SK-N-SH treated with all-trans-retinoic acid at 6 μM for 48 hours (cell line): ENCODE measurements at regions not wholly inside any gene's neighbourhood (a gene's known extent, or its start where the extent isn't known, plus 50 kb on each side); places are given as distances from the start of the nearest gene placed in this dataset.

Experiments
- ATAC-seq: fragments of 200-7000 bp; cut with Tn5 transposase; 3 replicates; pipeline ENCODE4 v1.9.1; 2020; ENCODE audit warnings: mild to moderate bottlenecking, moderate library complexity
- ARNTL ChIP-seq: fragments of 450-650 bp; formaldehyde crosslinking; IDR thresholded peaks from 2 replicates; pipeline ENCODE4 v1.5.0; 2020; ENCODE audit warnings: low read depth, mild to moderate bottlenecking, moderate library complexity, borderline replicate concordance
- BACH2 ChIP-seq: fragments of 250-450 bp; sonication (Bioruptor Pico); IDR thresholded peaks from 2 replicates; pipeline ENCODE4 v1.9.0; 2021; ENCODE audit warnings: mild to moderate bottlenecking, borderline replicate concordance
- CSDC2 ChIP-seq: fragments of 250-450 bp; sonication (Bioruptor Pico); IDR thresholded peaks from 2 replicates; pipeline ENCODE4 v1.5.0; 2020; ENCODE audit warnings: mild to moderate bottlenecking, moderate library complexity
- ESRRG ChIP-seq: fragments of 250-450 bp; sonication (Bioruptor Pico); IDR thresholded peaks from 2 replicates; pipeline ENCODE4 v1.6.1; 2021; ENCODE audit warnings: mild to moderate bottlenecking
- GLIS3 ChIP-seq: fragments of 250-450 bp; sonication (Bioruptor Pico); IDR thresholded peaks from 2 replicates; pipeline ENCODE4 v1.5.0; 2020; ENCODE audit warnings: mild to moderate bottlenecking, moderate library complexity
- ISL1 ChIP-seq: fragments of 250-450 bp; sonication (Bioruptor Pico); IDR thresholded peaks from 2 replicates; pipeline ENCODE4 v2.1.2; 2022; ENCODE audit warnings: mild to moderate bottlenecking, moderate library complexity
- OSR1 ChIP-seq: fragments of 250-450 bp; sonication (Bioruptor Pico); IDR thresholded peaks from 2 replicates; pipeline ENCODE4 v1.8.0; 2022; ENCODE audit warnings: moderate library complexity, mild to moderate bottlenecking, inconsistent platforms
- PPARA ChIP-seq: fragments of 250-450 bp; sonication (Bioruptor Pico); IDR thresholded peaks from 2 replicates; pipeline ENCODE4 v1.5.0; 2020; ENCODE audit warnings: mild to moderate bottlenecking, borderline replicate concordance
- RARB ChIP-seq: fragments of 250-450 bp; sonication (Bioruptor Pico); IDR thresholded peaks from 2 replicates; pipeline ENCODE4 v1.8.0; 2021; ENCODE audit warnings: mild to moderate bottlenecking, moderate library complexity
- SNAI2 ChIP-seq: fragments of 250-450 bp; sonication (Bioruptor Pico); IDR thresholded peaks from 2 replicates; pipeline ENCODE4 v1.5.0; 2020; ENCODE audit warnings: mild to moderate bottlenecking, moderate library complexity
- TCF4 ChIP-seq: fragments of 250-450 bp; sonication (Bioruptor Pico); IDR thresholded peaks from 2 replicates; pipeline ENCODE4 v1.8.0; 2021; ENCODE audit warnings: mild to moderate bottlenecking, moderate library complexity, borderline replicate concordance
- TOX ChIP-seq: fragments of 250-450 bp; sonication (Bioruptor Pico); IDR thresholded peaks from 2 replicates; pipeline ENCODE4 v1.8.0; 2021; ENCODE audit warnings: mild to moderate bottlenecking, moderate library complexity, borderline replicate concordance
- ZC3H10 ChIP-seq: fragments of 250-450 bp; sonication (Bioruptor Pico); IDR thresholded peaks from 2 replicates; pipeline ENCODE4 v1.5.1; 2021; ENCODE audit warnings: mild to moderate bottlenecking, moderate library complexity
- ZFP3 ChIP-seq: fragments of 250-450 bp; sonication (Bioruptor Pico); IDR thresholded peaks from 2 replicates; pipeline ENCODE4 v1.5.0; 2020; ENCODE audit warnings: mild to moderate bottlenecking, moderate library complexity
- ZFP30 ChIP-seq: fragments of 450-650 bp; formaldehyde crosslinking; IDR thresholded peaks from 2 replicates; pipeline ENCODE4 v1.5.0; 2022; ENCODE audit warnings: mild to moderate bottlenecking, moderate library complexity
- ZNF565 ChIP-seq: fragments of 450-650 bp; formaldehyde crosslinking; conservative IDR thresholded peaks from 2 replicates; pipeline ENCODE4 v1.5.0; 2020; ENCODE audit warnings: low read depth, mild to moderate bottlenecking, moderate library complexity
- ZNF70 ChIP-seq: fragments of 450-650 bp; formaldehyde crosslinking; IDR thresholded peaks from 2 replicates; pipeline ENCODE4 v1.5.0; 2020; ENCODE audit warnings: mild to moderate bottlenecking, moderate library complexity
- ZNF8 ChIP-seq: fragments of 450-650 bp; formaldehyde crosslinking; IDR thresholded peaks from 2 replicates; pipeline ENCODE4 v1.5.0; 2020; ENCODE audit warnings: mild to moderate bottlenecking, moderate library complexity
- TF ChIP-seq, protein P1 (sequence below): fragments of 250-450 bp; sonication (Bioruptor Pico); IDR thresholded peaks from 2 replicates; pipeline ENCODE4 v1.8.0; 2021; ENCODE audit warnings: low read depth, mild to moderate bottlenecking, moderate library complexity, borderline replicate concordance
- TF ChIP-seq, protein P2 (sequence below): fragments of 250-450 bp; sonication (Bioruptor Pico); IDR thresholded peaks from 2 replicates; pipeline ENCODE4 v1.5.0; 2020; ENCODE audit warnings: mild to moderate bottlenecking, moderate library complexity
- TF ChIP-seq, protein P3 (sequence below): fragments of 250-450 bp; sonication (Bioruptor Pico); IDR thresholded peaks from 2 replicates; pipeline ENCODE4 v1.8.0; 2020; ENCODE audit warnings: mild to moderate bottlenecking, moderate library complexity, borderline replicate concordance
- TF ChIP-seq, protein P4 (sequence below): fragments of 250-450 bp; sonication (Bioruptor Pico); IDR thresholded peaks from 2 replicates; pipeline ENCODE4 v1.5.1; 2020; ENCODE audit warnings: low read depth, mild to moderate bottlenecking, moderate library complexity
- TF ChIP-seq, protein P5 (sequence below): fragments of 250-450 bp; sonication (Bioruptor Pico); IDR thresholded peaks from 2 replicates; pipeline ENCODE4 v1.5.1; 2021; ENCODE audit warnings: mild to moderate bottlenecking, moderate library complexity

DNA sequence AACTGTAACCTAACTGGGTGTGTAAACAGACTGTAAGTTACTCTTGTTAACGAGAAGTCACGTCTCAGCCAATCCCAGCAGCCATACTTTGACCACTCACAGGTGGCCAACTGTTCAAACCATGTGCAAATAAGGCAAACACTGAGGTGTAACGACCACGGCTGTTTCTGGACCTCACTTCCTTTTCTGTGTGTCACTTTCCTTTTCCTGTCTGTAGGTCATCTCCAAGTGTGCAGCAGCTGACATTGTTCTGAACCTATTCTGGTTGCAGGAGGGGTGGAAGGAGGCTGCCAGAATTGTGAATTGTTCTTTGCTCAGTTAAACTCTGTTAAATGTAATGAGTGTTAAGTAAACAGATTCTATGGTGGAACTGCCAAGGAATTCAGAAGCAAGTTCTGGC lies 627.4 kb downstream of the KCNJ2 start:
- ATAC-seq, result no peak
- TF ChIP-seq ESRRG (CRISPR knock-in tag) (no peak), ZFP3 (no peak), GLIS3 (CRISPR knock-in tag) (no peak), ZFP30 (CRISPR knock-in tag) (no peak), ZC3H10 (no peak), RARB (CRISPR knock-in tag) (no peak), CSDC2 (no peak), ARNTL (no peak), ZNF70 (CRISPR knock-in tag) (no peak), SNAI2 (CRISPR knock-in tag) (no peak), TCF4 (CRISPR knock-in tag) (no peak), ZNF565 (CRISPR knock-in tag) (no peak), BACH2 (CRISPR knock-in tag) (no peak), OSR1 (no peak), ZNF8 (CRISPR knock-in tag) (no peak)
- TF ChIP-seq, protein P1, sequence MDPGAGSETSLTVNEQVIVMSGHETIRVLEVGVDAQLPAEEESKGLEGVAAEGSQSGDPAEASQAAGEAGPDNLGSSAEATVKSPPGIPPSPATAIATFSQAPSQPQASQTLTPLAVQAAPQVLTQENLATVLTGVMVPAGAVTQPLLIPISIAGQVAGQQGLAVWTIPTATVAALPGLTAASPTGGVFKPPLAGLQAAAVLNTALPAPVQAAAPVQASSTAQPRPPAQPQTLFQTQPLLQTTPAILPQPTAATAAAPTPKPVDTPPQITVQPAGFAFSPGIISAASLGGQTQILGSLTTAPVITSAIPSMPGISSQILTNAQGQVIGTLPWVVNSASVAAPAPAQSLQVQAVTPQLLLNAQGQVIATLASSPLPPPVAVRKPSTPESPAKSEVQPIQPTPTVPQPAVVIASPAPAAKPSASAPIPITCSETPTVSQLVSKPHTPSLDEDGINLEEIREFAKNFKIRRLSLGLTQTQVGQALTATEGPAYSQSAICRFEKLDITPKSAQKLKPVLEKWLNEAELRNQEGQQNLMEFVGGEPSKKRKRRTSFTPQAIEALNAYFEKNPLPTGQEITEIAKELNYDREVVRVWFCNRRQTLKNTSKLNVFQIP (CRISPR knock-in tag), result no peak
- TF ChIP-seq, protein P2, sequence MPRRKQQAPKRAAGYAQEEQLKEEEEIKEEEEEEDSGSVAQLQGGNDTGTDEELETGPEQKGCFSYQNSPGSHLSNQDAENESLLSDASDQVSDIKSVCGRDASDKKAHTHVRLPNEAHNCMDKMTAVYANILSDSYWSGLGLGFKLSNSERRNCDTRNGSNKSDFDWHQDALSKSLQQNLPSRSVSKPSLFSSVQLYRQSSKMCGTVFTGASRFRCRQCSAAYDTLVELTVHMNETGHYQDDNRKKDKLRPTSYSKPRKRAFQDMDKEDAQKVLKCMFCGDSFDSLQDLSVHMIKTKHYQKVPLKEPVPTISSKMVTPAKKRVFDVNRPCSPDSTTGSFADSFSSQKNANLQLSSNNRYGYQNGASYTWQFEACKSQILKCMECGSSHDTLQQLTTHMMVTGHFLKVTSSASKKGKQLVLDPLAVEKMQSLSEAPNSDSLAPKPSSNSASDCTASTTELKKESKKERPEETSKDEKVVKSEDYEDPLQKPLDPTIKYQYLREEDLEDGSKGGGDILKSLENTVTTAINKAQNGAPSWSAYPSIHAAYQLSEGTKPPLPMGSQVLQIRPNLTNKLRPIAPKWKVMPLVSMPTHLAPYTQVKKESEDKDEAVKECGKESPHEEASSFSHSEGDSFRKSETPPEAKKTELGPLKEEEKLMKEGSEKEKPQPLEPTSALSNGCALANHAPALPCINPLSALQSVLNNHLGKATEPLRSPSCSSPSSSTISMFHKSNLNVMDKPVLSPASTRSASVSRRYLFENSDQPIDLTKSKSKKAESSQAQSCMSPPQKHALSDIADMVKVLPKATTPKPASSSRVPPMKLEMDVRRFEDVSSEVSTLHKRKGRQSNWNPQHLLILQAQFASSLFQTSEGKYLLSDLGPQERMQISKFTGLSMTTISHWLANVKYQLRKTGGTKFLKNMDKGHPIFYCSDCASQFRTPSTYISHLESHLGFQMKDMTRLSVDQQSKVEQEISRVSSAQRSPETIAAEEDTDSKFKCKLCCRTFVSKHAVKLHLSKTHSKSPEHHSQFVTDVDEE, result no peak
- TF ChIP-seq, protein P3, sequence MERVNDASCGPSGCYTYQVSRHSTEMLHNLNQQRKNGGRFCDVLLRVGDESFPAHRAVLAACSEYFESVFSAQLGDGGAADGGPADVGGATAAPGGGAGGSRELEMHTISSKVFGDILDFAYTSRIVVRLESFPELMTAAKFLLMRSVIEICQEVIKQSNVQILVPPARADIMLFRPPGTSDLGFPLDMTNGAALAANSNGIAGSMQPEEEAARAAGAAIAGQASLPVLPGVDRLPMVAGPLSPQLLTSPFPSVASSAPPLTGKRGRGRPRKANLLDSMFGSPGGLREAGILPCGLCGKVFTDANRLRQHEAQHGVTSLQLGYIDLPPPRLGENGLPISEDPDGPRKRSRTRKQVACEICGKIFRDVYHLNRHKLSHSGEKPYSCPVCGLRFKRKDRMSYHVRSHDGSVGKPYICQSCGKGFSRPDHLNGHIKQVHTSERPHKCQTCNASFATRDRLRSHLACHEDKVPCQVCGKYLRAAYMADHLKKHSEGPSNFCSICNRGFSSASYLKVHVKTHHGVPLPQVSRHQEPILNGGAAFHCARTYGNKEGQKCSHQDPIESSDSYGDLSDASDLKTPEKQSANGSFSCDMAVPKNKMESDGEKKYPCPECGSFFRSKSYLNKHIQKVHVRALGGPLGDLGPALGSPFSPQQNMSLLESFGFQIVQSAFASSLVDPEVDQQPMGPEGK, result no peak
- TF ChIP-seq, protein P4, sequence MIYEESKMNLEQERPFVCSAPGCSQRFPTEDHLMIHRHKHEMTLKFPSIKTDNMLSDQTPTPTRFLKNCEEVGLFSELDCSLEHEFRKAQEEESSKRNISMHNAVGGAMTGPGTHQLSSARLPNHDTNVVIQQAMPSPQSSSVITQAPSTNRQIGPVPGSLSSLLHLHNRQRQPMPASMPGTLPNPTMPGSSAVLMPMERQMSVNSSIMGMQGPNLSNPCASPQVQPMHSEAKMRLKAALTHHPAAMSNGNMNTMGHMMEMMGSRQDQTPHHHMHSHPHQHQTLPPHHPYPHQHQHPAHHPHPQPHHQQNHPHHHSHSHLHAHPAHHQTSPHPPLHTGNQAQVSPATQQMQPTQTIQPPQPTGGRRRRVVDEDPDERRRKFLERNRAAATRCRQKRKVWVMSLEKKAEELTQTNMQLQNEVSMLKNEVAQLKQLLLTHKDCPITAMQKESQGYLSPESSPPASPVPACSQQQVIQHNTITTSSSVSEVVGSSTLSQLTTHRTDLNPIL (CRISPR knock-in tag), result no peak
- TF ChIP-seq, protein P5, sequence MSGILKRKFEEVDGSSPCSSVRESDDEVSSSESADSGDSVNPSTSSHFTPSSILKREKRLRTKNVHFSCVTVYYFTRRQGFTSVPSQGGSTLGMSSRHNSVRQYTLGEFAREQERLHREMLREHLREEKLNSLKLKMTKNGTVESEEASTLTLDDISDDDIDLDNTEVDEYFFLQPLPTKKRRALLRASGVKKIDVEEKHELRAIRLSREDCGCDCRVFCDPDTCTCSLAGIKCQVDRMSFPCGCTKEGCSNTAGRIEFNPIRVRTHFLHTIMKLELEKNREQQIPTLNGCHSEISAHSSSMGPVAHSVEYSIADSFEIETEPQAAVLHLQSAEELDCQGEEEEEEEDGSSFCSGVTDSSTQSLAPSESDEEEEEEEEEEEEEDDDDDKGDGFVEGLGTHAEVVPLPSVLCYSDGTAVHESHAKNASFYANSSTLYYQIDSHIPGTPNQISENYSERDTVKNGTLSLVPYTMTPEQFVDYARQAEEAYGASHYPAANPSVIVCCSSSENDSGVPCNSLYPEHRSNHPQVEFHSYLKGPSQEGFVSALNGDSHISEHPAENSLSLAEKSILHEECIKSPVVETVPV (CRISPR knock-in tag), result no peak

DNA sequence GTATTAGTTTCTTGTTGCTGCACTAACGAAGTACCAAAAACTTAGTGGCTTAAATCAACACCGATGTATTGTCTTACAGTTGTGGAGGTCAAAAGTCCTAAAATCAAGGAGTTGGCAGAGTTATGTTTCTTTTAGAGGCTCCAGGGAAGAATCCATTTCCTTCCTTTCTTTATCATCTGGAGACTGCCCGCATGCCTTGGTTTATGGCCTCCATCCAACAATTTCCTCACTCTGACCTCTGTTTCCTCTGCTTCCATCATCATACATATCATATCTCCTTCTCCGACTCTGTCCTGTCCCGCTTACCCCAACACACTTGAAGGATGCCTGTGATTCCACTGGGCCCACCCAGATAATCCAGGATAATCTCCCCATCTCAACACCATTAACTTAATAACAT lies 627.8 kb downstream of the KCNJ2 start:
- TF ChIP-seq CSDC2 (no peak), ZNF565 (CRISPR knock-in tag) (no peak), RARB (CRISPR knock-in tag) (no peak), ZC3H10 (no peak), ZNF70 (CRISPR knock-in tag) (no peak), ISL1 (CRISPR knock-in tag) (no peak), GLIS3 (CRISPR knock-in tag) (no peak), TOX (no peak), OSR1 (no peak), ARNTL (no peak), BACH2 (CRISPR knock-in tag) (no peak), PPARA (no peak)
- TF ChIP-seq, protein P5 (CRISPR knock-in tag), result no peak
- TF ChIP-seq, protein P4 (CRISPR knock-in tag), result no peak
- TF ChIP-seq, protein P2, result no peak
- no peak for ATAC-seq
